Putamen (tissue), 1 donor: ENCODE measurements at regions not wholly inside any gene's neighbourhood (a gene's known extent, or its start where the extent isn't known, plus 50 kb on each side); places are given as distances from the start of the nearest gene placed in this dataset.

Experiments used
- DNase-seq: peaks from one replicate; pipeline ENCODE4 v3.0.0-alpha.2; 2016; ENCODE audit warnings: low spot score

- DNase-seq = no peak
Observed at GRCh38 chr18:53649621-53650020, 574.8 kb downstream of the MBD2 start.

- DNase-seq = no peak
Observed at GRCh38 chr18:53644799-53645471, 579.5 kb downstream of the MBD2 start.

- no peak for DNase-seq
Observed at GRCh38 chr18:53639687-53640086, 584.8 kb downstream of the MBD2 start.

GRCh38 chr18:53629337-53629736 is 595.1 kb downstream of the MBD2 start:
- no peak for DNase-seq

GRCh38 chr18:53625997-53626599 is 598.4 kb downstream of the MBD2 start:
- no peak for DNase-seq

- DNase-seq = no peak
Observed at GRCh38 chr18:53610957-53611356, 613.5 kb downstream of the MBD2 start.

- no peak for DNase-seq
Observed at GRCh38 chr18:53606792-53607191, 617.7 kb downstream of the MBD2 start.

- DNase-seq = no peak
Observed at GRCh38 chr18:53605198-53605597, 619.3 kb downstream of the MBD2 start.

- peak; percentile 27 for DNase-seq
Observed at GRCh38 chr18:53603276-53603675, 621.2 kb downstream of the MBD2 start.

GRCh38 chr18:53601344-53601743 is 623.1 kb downstream of the MBD2 start:
- no peak for DNase-seq

GRCh38 chr18:53586923-53587322 is 637.5 kb downstream of the MBD2 start:
- DNase-seq = no peak
